Nephron (organoid): ENCODE measurements at regions not wholly inside any gene's neighbourhood (a gene's known extent, or its start where the extent isn't known, plus 50 kb on each side); places are given as distances from the start of the nearest gene placed in this dataset.

Experiments
- H3K27ac Mint-ChIP-seq, 3 experiments: 2 replicates each; pipeline ENCODE4 v1.8.0; 2020; ENCODE audit warnings: mixed read lengths in 3 of 3, mild to moderate bottlenecking in 2 of 3, moderate library complexity in 1 of 3
- H3K27me3 Mint-ChIP-seq: 2 replicates; pipeline ENCODE4 v1.8.0; 2021; ENCODE audit warnings: low read depth, mild to moderate bottlenecking, moderate library complexity, mixed read lengths
- H3K36me3 Mint-ChIP-seq: 2 replicates; pipeline ENCODE4 v1.8.0; 2020; ENCODE audit warnings: low read depth, mixed read lengths
- H3K4me1 Mint-ChIP-seq: 2 replicates; pipeline ENCODE4 v1.8.0; 2020; ENCODE audit warnings: mixed read lengths
- H3K4me3 Mint-ChIP-seq, 3 experiments: 2 replicates each; pipeline ENCODE4 v1.8.0; 2020; ENCODE audit warnings: mild to moderate bottlenecking in 3 of 3, mixed read lengths in 3 of 3, moderate library complexity in 2 of 3
- H3K9me3 Mint-ChIP-seq: 2 replicates; pipeline ENCODE4 v1.8.0; 2020; ENCODE audit warnings: mixed read lengths
- CTCF ChIP-seq, 3 experiments: fragments of 200-600 bp; sonication (generic); IDR thresholded peaks; one replicate each; pipeline ENCODE4 v1.5.0; 2021; ENCODE audit warnings: antibody characterized with exemption in 3 of 3; ENCODE audit not compliant: unreplicated experiment in 3 of 3

DNA sequence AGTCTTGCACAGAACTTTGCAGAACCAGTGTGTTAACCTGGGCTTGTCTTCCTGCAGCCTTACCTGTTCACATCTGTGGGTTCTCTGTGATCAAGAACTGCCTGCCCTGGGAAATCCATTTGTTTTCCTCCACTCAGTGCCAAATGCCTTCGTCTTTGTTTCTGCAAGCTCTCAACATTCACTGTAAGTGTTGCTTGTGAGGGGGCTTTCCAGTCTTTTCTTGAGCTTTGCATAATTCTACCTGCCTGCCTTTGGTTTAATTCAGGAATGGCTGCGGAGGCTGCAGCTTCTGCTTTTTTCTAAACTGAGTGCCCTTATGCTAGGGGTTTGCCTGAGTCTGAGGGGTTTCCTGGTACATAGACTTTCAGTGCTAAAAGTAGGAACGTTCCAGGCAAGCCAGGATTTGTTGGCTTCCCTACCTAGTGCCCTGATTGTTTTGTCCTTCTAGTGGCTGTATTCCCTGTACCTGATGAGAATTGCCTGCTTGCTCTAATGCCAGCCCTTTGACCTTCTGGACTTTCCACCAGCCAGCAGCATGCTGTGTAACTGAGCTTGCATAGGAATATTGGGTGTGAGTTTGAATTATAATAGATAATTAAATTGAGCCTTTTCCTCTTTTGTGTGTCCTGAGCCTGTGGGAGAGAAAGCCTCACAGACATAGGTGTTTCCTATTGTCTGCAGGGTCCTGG lies 96.6 kb upstream of the CLSTN2 start:
- H3K27ac Mint-ChIP-seq: no peak overlapping the region
- peak overlapping the region in 1 of 3 experiments; percentile 34 for H3K4me3 Mint-ChIP-seq
- peaks cover 51% of the 10 kb centered on the region for H3K4me1 Mint-ChIP-seq
- no peaks in the 10 kb centered on the region for H3K27me3 Mint-ChIP-seq
- TF ChIP-seq CTCF (IDR thresholded peaks at IDR 0.05; ENCODE audit: unreplicated experiment in 3 of 3): no peak
- peaks cover 6% of the 10 kb centered on the region for H3K9me3 Mint-ChIP-seq
- H3K36me3 Mint-ChIP-seq: no peaks in the 10 kb centered on the region

DNA sequence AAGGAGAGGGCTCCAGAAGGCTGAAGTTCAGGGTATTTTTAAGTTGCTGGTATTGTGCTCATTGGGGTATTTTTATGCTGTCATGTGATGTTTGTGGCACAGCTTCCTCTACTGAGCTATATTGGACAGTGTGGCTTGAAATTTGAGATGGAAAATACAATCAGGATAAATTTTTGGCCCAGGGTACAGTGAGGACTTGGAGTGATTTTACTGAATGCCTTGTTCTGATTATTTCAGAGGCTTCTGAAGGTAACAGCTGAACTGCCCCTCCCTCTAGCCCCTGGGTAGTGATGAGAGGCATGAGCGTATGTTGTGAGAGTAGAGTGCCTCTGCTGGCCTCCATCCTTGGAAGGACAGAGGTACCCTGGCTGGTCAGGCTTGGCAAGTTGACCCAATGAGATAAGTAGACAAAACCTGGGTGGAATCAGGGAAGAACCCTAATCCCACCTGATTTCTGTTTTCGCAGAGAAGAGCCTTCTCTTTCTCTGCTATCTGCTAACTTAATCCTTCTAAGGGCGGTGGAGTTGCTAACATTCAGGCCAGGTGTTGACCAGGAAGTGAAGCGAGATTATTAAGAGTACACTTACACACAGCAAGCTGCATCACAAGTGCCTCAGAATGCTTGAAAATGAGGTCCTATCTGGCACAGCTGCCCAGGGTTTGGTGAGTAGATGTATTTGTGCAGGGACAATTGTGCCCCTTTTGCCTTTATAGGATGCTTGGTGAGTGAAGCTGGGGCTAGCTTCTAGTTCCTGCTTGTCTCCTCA lies 98.1 kb upstream of the CLSTN2 start:
- no peaks in the 10 kb centered on the region for H3K27me3 Mint-ChIP-seq

GRCh38 chr3:139835830-139836683 lies 98.9 kb upstream of the CLSTN2 start:
- H3K36me3 Mint-ChIP-seq: no peaks in the 10 kb centered on the region
- TF ChIP-seq CTCF (IDR thresholded peaks at IDR 0.05; ENCODE audit: unreplicated experiment in 3 of 3): no peak
- peaks cover 2% of the 10 kb centered on the region for H3K9me3 Mint-ChIP-seq
- peak overlapping the region in 2 of 3 experiments; percentile 28 to 66 for H3K27ac Mint-ChIP-seq
- no peaks in the 10 kb centered on the region for H3K27me3 Mint-ChIP-seq
- peaks cover 56% of the 10 kb centered on the region for H3K4me1 Mint-ChIP-seq
- peak overlapping the region in 1 of 3 experiments; percentile 62 for H3K4me3 Mint-ChIP-seq

More for the DNA sequence above, 98.1 kb upstream of the CLSTN2 start:
- TF ChIP-seq CTCF (IDR thresholded peaks at IDR 0.05; ENCODE audit: unreplicated experiment in 3 of 3): no peak
- Mint-ChIP-seq H3K4me3 (peak overlapping the region in 2 of 3 experiments; percentile 4 to 62), H3K36me3 (no peaks in the 10 kb centered on the region), H3K9me3 (peaks cover 2% of the 10 kb centered on the region), H3K27ac (peak overlapping the region in 2 of 3 experiments; percentile 28 to 66), H3K4me1 (peaks cover 61% of the 10 kb centered on the region)

DNA sequence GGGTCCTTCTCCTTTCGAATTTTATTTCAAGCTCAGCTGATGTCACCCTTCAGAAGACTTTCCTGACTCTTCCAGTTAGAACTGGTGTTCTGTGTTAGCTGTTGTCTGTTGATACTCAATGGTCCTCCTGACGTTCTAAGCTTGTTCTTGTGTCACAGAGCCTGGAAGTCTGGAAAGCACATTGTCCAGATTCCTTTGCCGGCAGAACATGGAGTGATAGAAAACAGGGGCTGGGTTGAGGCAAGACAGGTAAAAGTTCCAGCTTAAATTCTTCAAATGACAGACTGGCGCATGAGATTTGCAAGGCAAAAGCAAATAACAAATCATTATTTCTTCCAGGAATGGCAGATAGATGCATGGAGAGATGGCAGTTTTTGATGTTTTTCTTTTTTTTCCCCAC lies 102.0 kb upstream of the CLSTN2 start:
- H3K27me3 Mint-ChIP-seq: no peaks in the 10 kb centered on the region
- no peak overlapping the region for H3K27ac Mint-ChIP-seq
- no peak for TF ChIP-seq CTCF (IDR thresholded peaks at IDR 0.05; ENCODE audit: unreplicated experiment in 3 of 3)
- H3K36me3 Mint-ChIP-seq: no peaks in the 10 kb centered on the region
- H3K4me3 Mint-ChIP-seq: no peak overlapping the region
- H3K4me1 Mint-ChIP-seq: peaks cover 42% of the 10 kb centered on the region
- peaks cover 2% of the 10 kb centered on the region for H3K9me3 Mint-ChIP-seq

DNA sequence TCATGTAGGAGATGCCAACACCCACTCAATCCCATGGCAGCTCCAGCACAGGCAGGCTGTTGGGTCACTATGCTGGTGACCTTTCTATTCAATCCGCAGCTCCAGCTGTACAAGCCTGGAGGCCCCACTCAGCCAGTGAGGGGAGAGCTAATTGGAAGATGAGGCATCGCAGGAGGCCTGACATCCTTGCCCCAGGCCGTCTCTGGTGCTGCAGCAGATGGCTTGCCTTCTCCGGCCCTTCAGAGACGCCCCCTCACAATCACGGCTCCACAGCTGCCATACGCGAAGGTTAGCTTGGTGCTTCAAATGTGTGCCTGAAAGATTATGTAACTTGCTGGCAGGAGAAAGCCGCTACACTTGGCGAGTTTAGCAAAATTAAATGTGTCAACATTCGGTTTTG lies 104.2 kb upstream of the CLSTN2 start:
- Mint-ChIP-seq H3K27ac (no peak overlapping the region), H3K9me3 (peaks cover 2% of the 10 kb centered on the region), H3K4me3 (no peak overlapping the region), H3K4me1 (peaks cover 28% of the 10 kb centered on the region), H3K36me3 (no peaks in the 10 kb centered on the region), H3K27me3 (no peaks in the 10 kb centered on the region)
- TF ChIP-seq CTCF (IDR thresholded peaks at IDR 0.05; ENCODE audit: unreplicated experiment in 3 of 3): no peak
